BLaER1 treated with 17β-estradiol and CSF1 and Interleukin-3, amounts not matched to agents 10 nM and 100 nM (cell line): ENCODE measurements at regions not wholly inside any gene's neighbourhood (a gene's known extent, or its start where the extent isn't known, plus 50 kb on each side); places are given as distances from the start of the nearest gene placed in this dataset.

Source experiments
- H3K27ac ChIP-seq, 11 experiments: shearing (Covaris generic); formaldehyde crosslinking; 2 replicates each; pipeline ENCODE4 v1.8.1; 2022
- H3K27me3 ChIP-seq, 11 experiments: shearing (Covaris generic); formaldehyde crosslinking; 2 replicates each; pipeline ENCODE4 v1.8.1; 2022
- H3K36me3 ChIP-seq, 11 experiments: shearing (Covaris generic); formaldehyde crosslinking; 2 replicates each; pipeline ENCODE4 v1.8.1; 2022
- H3K4me1 ChIP-seq, 10 experiments: shearing (Covaris generic); formaldehyde crosslinking; 2 replicates each; pipeline ENCODE4 v1.8.1; 2022
- H3K4me2 ChIP-seq, 11 experiments: shearing (Covaris generic); formaldehyde crosslinking; 2 replicates each; pipeline ENCODE4 v1.8.1; 2022
- H3K4me3 ChIP-seq, 10 experiments: shearing (Covaris generic); formaldehyde crosslinking; 2 replicates each; pipeline ENCODE4 v1.8.1; 2022
- H3K9ac ChIP-seq, 11 experiments: shearing (Covaris generic); formaldehyde crosslinking; 2 replicates each; pipeline ENCODE4 v1.8.1; 2022
- H3K9me3 ChIP-seq, 11 experiments: shearing (Covaris generic); formaldehyde crosslinking; replicated peaks in 1 of 11; 2 replicates each; pipeline ENCODE4 v1.8.1; 2022
- H4K20me1 ChIP-seq, 11 experiments: shearing (Covaris generic); formaldehyde crosslinking; 2 replicates each; pipeline ENCODE4 v1.8.1; 2022
- Cebpa-rat ChIP-seq, 11 experiments: shearing (Covaris generic); IDR thresholded peaks; 2 replicates each; pipeline ENCODE4 v1.8.1; 2022

GRCh38 chr11:43010042-43010441 lies 301.8 kb upstream of the API5 start:
- Histone ChIP-seq H3K4me1 (peaks cover 21 to 75% (median 39%) of the 10 kb centered on the region in 10 experiments), H3K9me3 (peaks cover 5 to 35% (median 27%) of the 10 kb centered on the region in 11 experiments; a peak in 21 of 22 replicates), H3K4me2 (peak overlapping the region; percentile 75 to 85 (median 82)), H3K9ac (peak overlapping the region; percentile 40 to 66 (median 48); a peak in 21 of 22 replicates), H4K20me1 (no peaks in the 10 kb centered on the region), H3K27me3 (no peaks in the 10 kb centered on the region), H3K27ac (peak overlapping the region; percentile 66 to 82 (median 72)), H3K36me3 (no peaks in the 10 kb centered on the region), H3K4me3 (peak overlapping the region in 3 of 10 experiments; percentile 5 to 47 (median 6); a peak in 4 of 20 replicates)
- TF ChIP-seq Cebpa-rat (IDR thresholded peaks at IDR 0.05): peak in 7 of 11 experiments; percentile 38 to 75 (median 58); a peak in 10 of 22 replicates

- H3K27me3 ChIP-seq: no peaks in the 10 kb centered on the region
- peak overlapping the region in 4 of 11 experiments; percentile 1 to 84 (median 60); a peak in 4 of 22 replicates for H3K4me2 ChIP-seq
- TF ChIP-seq Cebpa-rat (IDR thresholded peaks at IDR 0.05): no peak
- no peaks in the 10 kb centered on the region for H3K36me3 ChIP-seq
- peak overlapping the region in 1 of 11 experiments; percentile 45; a peak in 1 of 22 replicates for H3K9ac ChIP-seq
- peaks cover 0 to 19% (median 10%) of the 10 kb centered on the region in 11 experiments; a peak in 15 of 22 replicates for H3K9me3 ChIP-seq
- peak overlapping the region in 2 of 11 experiments; percentile 66; a peak in 4 of 22 replicates for H3K27ac ChIP-seq
- peaks cover 21 to 69% (median 34%) of the 10 kb centered on the region in 10 experiments for H3K4me1 ChIP-seq
- no peaks in the 10 kb centered on the region for H4K20me1 ChIP-seq
- H3K4me3 ChIP-seq: no peak overlapping the region
These were observed 299.2 kb upstream of the API5 start for GRCh38 chr11:43012606-43013005.

- TF ChIP-seq Cebpa-rat (IDR thresholded peaks at IDR 0.05): no peak
- Histone ChIP-seq H3K36me3 (no peaks in the 10 kb centered on the region), H3K27ac (no peak overlapping the region), H4K20me1 (no peaks in the 10 kb centered on the region), H3K9ac (no peak overlapping the region), H3K27me3 (no peaks in the 10 kb centered on the region), H3K4me2 (peak overlapping the region in 3 of 11 experiments; percentile 26 to 68 (median 26); a peak in 2 of 22 replicates), H3K4me3 (no peak overlapping the region), H3K9me3 (no peaks in the 10 kb centered on the region), H3K4me1 (peaks cover 0 to 17% (median 4%) of the 10 kb centered on the region in 10 experiments; a peak in 8 of 20 replicates)
These were observed 290.3 kb upstream of the API5 start for GRCh38 chr11:43021466-43021865.

- no peak for TF ChIP-seq Cebpa-rat (IDR thresholded peaks at IDR 0.05)
- no peak overlapping the region for H3K27ac ChIP-seq
- H3K9me3 ChIP-seq: peaks cover 0 to 13% (median 0%) of the 10 kb centered on the region in 11 experiments; a peak in 4 of 22 replicates
- H3K4me3 ChIP-seq: no peak overlapping the region
- H3K9ac ChIP-seq: no peak overlapping the region
- H4K20me1 ChIP-seq: no peaks in the 10 kb centered on the region
- H3K4me1 ChIP-seq: no peaks in the 10 kb centered on the region
- H3K4me2 ChIP-seq: no peak overlapping the region
- H3K36me3 ChIP-seq: no peaks in the 10 kb centered on the region
- H3K27me3 ChIP-seq: no peaks in the 10 kb centered on the region
These were observed 277.5 kb upstream of the API5 start for GRCh38 chr11:43034341-43034740.

GRCh38 chr11:43035086-43035485 lies 276.7 kb upstream of the API5 start:
- no peak for TF ChIP-seq Cebpa-rat (IDR thresholded peaks at IDR 0.05)
- Histone ChIP-seq H3K4me1 (no peaks in the 10 kb centered on the region), H3K27ac (no peak overlapping the region), H4K20me1 (no peaks in the 10 kb centered on the region), H3K36me3 (no peaks in the 10 kb centered on the region), H3K9me3 (peaks cover 0 to 9% (median 0%) of the 10 kb centered on the region in 11 experiments; a peak in 4 of 22 replicates), H3K4me3 (no peak overlapping the region), H3K4me2 (no peak overlapping the region), H3K9ac (no peak overlapping the region), H3K27me3 (no peaks in the 10 kb centered on the region)

- Histone ChIP-seq H3K27ac (no peak overlapping the region), H3K27me3 (no peaks in the 10 kb centered on the region)
These were observed 258.0 kb upstream of the API5 start for GRCh38 chr11:43053638-43054412.

GRCh38 chr11:43067681-43068080 lies 244.1 kb upstream of the API5 start:
- Histone ChIP-seq H3K36me3 (peaks cover 0 to 3% (median 0%) of the 10 kb centered on the region in 11 experiments; a peak in 1 of 22 replicates), H3K9me3 (peaks cover 41 to 70% (median 49%) of the 10 kb centered on the region in 11 experiments), H3K4me3 (no peak overlapping the region), H3K4me1 (peaks cover 0 to 51% (median 26%) of the 10 kb centered on the region in 10 experiments; a peak in 17 of 20 replicates), H3K27ac (peak overlapping the region in 2 of 11 experiments; percentile 15 to 19; a peak in 2 of 22 replicates), H3K4me2 (peak overlapping the region in 6 of 11 experiments; percentile 7 to 41 (median 24); a peak in 8 of 22 replicates), H4K20me1 (no peaks in the 10 kb centered on the region), H3K9ac (no peak overlapping the region), H3K27me3 (no peaks in the 10 kb centered on the region)
- no peak for TF ChIP-seq Cebpa-rat (IDR thresholded peaks at IDR 0.05)

More at GRCh38 chr11:43053638-43054412, 258.0 kb upstream of the API5 start:
- H3K4me2 ChIP-seq: no peak overlapping the region
- H3K9me3 ChIP-seq: no peaks in the 10 kb centered on the region; a peak in 1 of 22 replicates
- H3K4me1 ChIP-seq: peaks cover 0 to 11% (median 3%) of the 10 kb centered on the region in 10 experiments; a peak in 7 of 20 replicates
- no peak for TF ChIP-seq Cebpa-rat (IDR thresholded peaks at IDR 0.05)
- no peak overlapping the region for H3K4me3 ChIP-seq
- H4K20me1 ChIP-seq: no peaks in the 10 kb centered on the region
- H3K9ac ChIP-seq: no peak overlapping the region
- H3K36me3 ChIP-seq: no peaks in the 10 kb centered on the region

GRCh38 chr11:43071338-43071737 lies 240.5 kb upstream of the API5 start:
- Histone ChIP-seq H4K20me1 (no peaks in the 10 kb centered on the region), H3K4me3 (peak overlapping the region in 1 of 10 experiments; percentile 32; a peak in 2 of 20 replicates), H3K36me3 (peaks cover 0 to 3% (median 0%) of the 10 kb centered on the region in 11 experiments; a peak in 1 of 22 replicates), H3K9me3 (peaks cover 45 to 76% (median 61%) of the 10 kb centered on the region in 11 experiments), H3K4me2 (peak overlapping the region in 3 of 11 experiments; percentile 20 to 37 (median 37); a peak in 4 of 22 replicates), H3K9ac (peak overlapping the region in 1 of 11 experiments; percentile 10; a peak in 1 of 22 replicates), H3K27ac (peak overlapping the region in 7 of 11 experiments; percentile 15 to 77 (median 62); a peak in 12 of 22 replicates), H3K4me1 (peaks cover 0 to 43% (median 16%) of the 10 kb centered on the region in 10 experiments; a peak in 15 of 20 replicates), H3K27me3 (no peaks in the 10 kb centered on the region)
- no peak for TF ChIP-seq Cebpa-rat (IDR thresholded peaks at IDR 0.05)

- Histone ChIP-seq H3K27me3 (no peaks in the 10 kb centered on the region), H3K27ac (peak overlapping the region in 7 of 11 experiments; percentile 22 to 77 (median 62); a peak in 12 of 22 replicates), H4K20me1 (no peaks in the 10 kb centered on the region), H3K4me3 (no peak overlapping the region), H3K9me3 (peaks cover 51 to 77% (median 62%) of the 10 kb centered on the region in 11 experiments), H3K9ac (peak overlapping the region in 3 of 11 experiments; percentile 16 to 31 (median 18); a peak in 4 of 22 replicates), H3K36me3 (peaks cover 0 to 3% (median 0%) of the 10 kb centered on the region in 11 experiments; a peak in 1 of 22 replicates), H3K4me2 (peak overlapping the region in 8 of 11 experiments; percentile 17 to 46 (median 37); a peak in 16 of 22 replicates), H3K4me1 (peaks cover 0 to 38% (median 16%) of the 10 kb centered on the region in 10 experiments; a peak in 15 of 20 replicates)
- 0 out of 22 replicates have a peak, but pooled peaks of 2 of the 11 experiments have one; percentile 11 to 18 for TF ChIP-seq Cebpa-rat (IDR thresholded peaks at IDR 0.05)
These were observed 239.7 kb upstream of the API5 start for GRCh38 chr11:43072096-43072495.
